ENCODE measurements at regions not wholly inside any gene's neighbourhood (a gene's known extent, or its start where the extent isn't known, plus 50 kb on each side); places are given as distances from the start of the nearest gene placed in this dataset.

DNA sequence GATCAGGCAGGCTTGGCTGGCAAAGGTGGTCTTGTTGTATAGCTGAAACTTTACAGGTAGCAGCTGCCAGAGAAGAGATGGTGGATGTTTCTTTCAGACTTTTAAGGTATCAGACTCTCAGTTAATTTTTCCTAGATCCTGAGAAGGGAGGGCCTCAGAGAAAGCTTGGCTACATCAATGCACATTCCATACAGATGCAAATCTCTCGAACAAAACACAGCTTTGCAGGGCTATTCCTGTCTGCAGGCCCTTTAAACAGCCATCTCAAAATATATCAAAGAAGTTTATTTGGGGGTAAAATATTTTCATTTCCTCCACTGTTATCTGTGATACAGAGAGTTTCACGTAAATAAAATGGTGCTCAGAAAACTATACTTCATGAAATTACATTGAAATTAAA is 1584.4 kb downstream of the EFNA5 start:
- TF ChIP-seq, protein P1, sequence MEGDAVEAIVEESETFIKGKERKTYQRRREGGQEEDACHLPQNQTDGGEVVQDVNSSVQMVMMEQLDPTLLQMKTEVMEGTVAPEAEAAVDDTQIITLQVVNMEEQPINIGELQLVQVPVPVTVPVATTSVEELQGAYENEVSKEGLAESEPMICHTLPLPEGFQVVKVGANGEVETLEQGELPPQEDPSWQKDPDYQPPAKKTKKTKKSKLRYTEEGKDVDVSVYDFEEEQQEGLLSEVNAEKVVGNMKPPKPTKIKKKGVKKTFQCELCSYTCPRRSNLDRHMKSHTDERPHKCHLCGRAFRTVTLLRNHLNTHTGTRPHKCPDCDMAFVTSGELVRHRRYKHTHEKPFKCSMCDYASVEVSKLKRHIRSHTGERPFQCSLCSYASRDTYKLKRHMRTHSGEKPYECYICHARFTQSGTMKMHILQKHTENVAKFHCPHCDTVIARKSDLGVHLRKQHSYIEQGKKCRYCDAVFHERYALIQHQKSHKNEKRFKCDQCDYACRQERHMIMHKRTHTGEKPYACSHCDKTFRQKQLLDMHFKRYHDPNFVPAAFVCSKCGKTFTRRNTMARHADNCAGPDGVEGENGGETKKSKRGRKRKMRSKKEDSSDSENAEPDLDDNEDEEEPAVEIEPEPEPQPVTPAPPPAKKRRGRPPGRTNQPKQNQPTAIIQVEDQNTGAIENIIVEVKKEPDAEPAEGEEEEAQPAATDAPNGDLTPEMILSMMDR (conservative IDR thresholded peaks at IDR 0.05; ENCODE audit: low read length), result no peak
- no peak for TF ChIP-seq EZH2phosphoT487 (IDR thresholded peaks at IDR 0.05; ENCODE audit: borderline replicate concordance, low read depth, low read length)
